ENCODE measurements at regions not wholly inside any gene's neighbourhood (a gene's known extent, or its start where the extent isn't known, plus 50 kb on each side); places are given as distances from the start of the nearest gene placed in this dataset.

DNA sequence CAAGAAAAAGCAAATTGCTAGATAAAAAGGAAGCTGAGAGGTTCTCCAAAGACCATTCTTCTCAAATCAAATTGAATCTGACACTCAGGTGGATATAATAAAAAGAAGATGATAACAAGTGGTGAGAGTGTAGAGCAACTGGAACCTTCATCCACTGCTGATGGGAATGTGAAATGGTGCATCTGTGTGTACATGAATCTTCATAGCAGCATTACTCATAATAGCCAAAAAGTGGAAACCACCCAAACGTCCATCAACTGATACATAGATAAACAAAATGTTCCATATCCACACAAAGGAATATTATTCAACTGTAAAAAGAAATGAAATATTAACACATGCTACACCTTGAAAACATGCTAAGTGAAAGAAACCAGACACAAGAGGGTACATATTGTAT is 357.2 kb upstream of the EPHA4 start:
- TF ChIP-seq, protein P1, sequence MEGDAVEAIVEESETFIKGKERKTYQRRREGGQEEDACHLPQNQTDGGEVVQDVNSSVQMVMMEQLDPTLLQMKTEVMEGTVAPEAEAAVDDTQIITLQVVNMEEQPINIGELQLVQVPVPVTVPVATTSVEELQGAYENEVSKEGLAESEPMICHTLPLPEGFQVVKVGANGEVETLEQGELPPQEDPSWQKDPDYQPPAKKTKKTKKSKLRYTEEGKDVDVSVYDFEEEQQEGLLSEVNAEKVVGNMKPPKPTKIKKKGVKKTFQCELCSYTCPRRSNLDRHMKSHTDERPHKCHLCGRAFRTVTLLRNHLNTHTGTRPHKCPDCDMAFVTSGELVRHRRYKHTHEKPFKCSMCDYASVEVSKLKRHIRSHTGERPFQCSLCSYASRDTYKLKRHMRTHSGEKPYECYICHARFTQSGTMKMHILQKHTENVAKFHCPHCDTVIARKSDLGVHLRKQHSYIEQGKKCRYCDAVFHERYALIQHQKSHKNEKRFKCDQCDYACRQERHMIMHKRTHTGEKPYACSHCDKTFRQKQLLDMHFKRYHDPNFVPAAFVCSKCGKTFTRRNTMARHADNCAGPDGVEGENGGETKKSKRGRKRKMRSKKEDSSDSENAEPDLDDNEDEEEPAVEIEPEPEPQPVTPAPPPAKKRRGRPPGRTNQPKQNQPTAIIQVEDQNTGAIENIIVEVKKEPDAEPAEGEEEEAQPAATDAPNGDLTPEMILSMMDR (IDR thresholded peaks at IDR 0.05; ENCODE audit: extremely low read depth, insufficient read depth, missing control alignments): no peak
- in situ Hi-C loops (cut with MboI; ENCODE audit: low pct_unique_long_range_greater_than_20kb, low sequenced_read_pairs, unreplicated experiment): no loop called here
- DNase-seq (ENCODE audit: low spot score): no peak

DNA sequence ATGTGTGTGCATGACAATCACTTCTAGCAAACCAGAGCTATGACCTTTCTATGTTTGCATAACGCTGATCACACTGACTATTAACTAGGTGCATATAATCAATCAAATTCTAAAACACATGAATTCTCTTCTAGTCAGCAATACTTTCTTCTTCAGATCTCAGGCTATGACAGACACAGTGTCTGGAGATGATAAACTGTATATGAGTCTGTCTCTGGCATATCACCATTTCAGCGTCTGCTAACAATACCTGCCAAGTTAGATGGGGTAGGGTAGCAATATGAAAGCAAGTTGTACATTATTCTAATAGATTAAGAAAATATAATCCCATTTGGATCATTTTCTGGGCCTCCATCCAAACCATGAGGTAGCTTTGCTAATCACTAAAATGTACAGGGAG is 354.2 kb upstream of the EPHA4 start:
- TF ChIP-seq, protein P1 (IDR thresholded peaks at IDR 0.05; ENCODE audit: extremely low read depth, insufficient read depth, missing control alignments): no peak
- no peak for DNase-seq (ENCODE audit: low spot score)
- in situ Hi-C loops (cut with MboI; ENCODE audit: low pct_unique_long_range_greater_than_20kb, low sequenced_read_pairs, unreplicated experiment): no loop called here

DNA sequence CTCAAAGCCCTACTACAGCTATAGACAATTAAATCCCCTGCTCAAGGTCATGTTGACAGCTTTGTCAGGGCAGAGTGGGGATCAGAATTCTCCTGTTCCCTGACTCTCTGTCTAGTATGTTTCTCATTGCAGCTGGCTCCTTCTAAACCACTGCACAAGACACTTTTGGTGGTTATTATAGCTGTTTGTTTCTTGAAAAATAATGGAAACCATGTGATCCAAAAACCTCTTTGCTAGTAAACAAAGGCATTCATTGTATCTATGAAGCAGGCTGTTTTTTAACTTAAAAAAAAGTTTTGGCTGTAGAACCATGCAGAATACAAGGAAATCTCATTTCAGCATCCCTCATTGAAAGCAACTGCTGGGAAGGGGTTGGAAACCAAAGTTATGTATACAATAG is 352.5 kb upstream of the EPHA4 start:
- no peak for DNase-seq (ENCODE audit: low spot score)
- TF ChIP-seq, protein P1 (IDR thresholded peaks at IDR 0.05; ENCODE audit: extremely low read depth, insufficient read depth, missing control alignments): no peak
- in situ Hi-C loops (cut with MboI; ENCODE audit: low pct_unique_long_range_greater_than_20kb, low sequenced_read_pairs, unreplicated experiment): no loop called here

DNA sequence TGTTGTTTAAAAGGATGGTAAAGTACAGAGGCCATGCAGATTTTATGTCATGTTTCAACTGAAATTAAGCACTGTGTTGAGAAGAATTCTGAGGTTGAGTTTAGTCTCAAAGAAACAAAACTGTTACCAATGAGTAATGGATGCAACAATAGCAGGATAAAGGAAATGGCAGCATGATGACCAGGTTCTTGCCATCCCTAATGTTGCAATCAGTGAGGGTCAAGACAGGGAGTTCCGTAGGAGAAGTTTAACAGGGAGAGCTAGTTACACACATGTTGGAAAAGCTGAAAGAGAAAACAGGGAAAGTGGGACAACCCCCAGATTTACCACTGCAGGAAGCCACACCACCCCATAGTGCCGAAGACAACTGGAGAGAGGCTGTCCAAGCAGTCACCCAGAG is 343.8 kb upstream of the EPHA4 start:
- no peak for DNase-seq (ENCODE audit: low spot score)
- TF ChIP-seq, protein P1 (IDR thresholded peaks at IDR 0.05; ENCODE audit: extremely low read depth, insufficient read depth, missing control alignments): no peak
- in situ Hi-C loops (cut with MboI; ENCODE audit: low pct_unique_long_range_greater_than_20kb, low sequenced_read_pairs, unreplicated experiment): no loop called here

DNA sequence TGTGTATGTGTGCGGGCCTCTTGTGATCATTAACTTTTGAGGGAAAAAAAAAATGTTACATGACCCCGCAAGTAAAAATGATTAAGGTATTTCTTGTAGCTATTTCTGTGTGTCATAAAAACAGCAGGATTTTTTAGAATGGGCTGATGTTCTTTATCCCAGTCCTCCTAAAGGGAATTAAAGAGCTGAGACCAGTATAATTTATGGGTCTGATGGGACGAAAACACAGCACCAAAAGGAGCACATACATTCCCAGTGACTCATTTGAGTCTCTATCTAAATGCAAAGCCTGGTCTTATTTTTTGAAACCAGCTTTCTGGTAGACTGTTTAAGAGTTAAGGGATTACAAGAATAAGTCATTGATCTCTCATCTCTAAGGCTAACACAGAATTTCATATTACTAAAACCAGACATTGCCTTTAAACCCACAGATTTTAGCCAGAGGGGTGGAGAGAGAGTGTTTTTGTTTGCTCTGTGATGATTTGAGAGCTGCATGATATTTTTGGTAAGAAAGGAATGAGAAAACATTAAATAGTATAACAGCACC is 342.3 kb upstream of the EPHA4 start:
- in situ Hi-C loops (cut with MboI; ENCODE audit: low pct_unique_long_range_greater_than_20kb, low sequenced_read_pairs, unreplicated experiment): no loop called here
- DNase-seq (ENCODE audit: low spot score): no peak
- TF ChIP-seq, protein P1 (IDR thresholded peaks at IDR 0.05; ENCODE audit: extremely low read depth, insufficient read depth, missing control alignments): no peak

DNA sequence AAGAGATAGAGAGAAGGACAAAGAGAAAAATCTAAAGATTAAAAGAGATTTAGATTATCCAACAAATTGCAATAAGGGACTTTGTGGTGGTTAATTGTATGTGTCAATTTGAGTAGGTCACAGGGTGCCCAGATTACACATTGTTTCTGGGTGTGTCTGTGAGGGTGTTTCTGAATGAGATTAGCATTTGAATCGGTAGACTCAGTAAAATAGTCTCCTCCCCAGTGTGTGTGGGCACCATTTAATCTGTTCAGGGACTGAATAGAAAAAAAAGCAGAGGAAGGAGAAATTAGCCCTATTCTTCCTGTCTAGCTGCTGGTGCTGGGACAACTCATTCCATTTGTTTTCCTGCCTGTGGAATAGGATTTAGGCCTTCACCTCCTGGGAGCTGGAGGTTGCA is 339.8 kb upstream of the EPHA4 start:
- TF ChIP-seq, protein P1 (IDR thresholded peaks at IDR 0.05; ENCODE audit: extremely low read depth, insufficient read depth, missing control alignments): no peak
- DNase-seq (ENCODE audit: low spot score): no peak
- in situ Hi-C loops (cut with MboI; ENCODE audit: low pct_unique_long_range_greater_than_20kb, low sequenced_read_pairs, unreplicated experiment): no loop called here

DNA sequence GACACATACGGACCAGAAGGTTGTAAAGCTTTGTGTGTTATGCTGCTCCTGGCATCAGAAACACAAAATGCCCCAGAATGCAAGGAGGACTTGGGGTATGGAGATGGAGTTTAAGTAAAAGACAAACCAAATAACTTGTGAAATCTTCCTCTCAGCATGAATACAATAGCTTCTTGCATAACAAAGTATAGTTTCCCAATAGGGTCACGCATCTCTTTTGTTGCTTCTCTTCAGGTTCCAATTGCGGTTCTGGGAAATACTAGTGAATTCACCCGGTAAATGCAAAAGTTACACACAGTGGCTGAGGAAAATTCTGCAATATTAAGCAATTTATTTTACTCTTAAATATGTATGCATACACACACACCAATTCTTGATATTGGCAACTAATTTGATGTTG is 339.2 kb upstream of the EPHA4 start:
- in situ Hi-C loops (cut with MboI; ENCODE audit: low pct_unique_long_range_greater_than_20kb, low sequenced_read_pairs, unreplicated experiment): no loop called here

More for the DNA sequence above, 339.2 kb upstream of the EPHA4 start:
- TF ChIP-seq, protein P1 (IDR thresholded peaks at IDR 0.05; ENCODE audit: extremely low read depth, insufficient read depth, missing control alignments): no peak
- no peak for DNase-seq (ENCODE audit: low spot score)
